ENCODE measurements at regions not wholly inside any gene's neighbourhood (a gene's known extent, or its start where the extent isn't known, plus 50 kb on each side); places are given as distances from the start of the nearest gene placed in this dataset.
A peak's percentile ranks its signal among the peaks of the same experiment; 100 is the strongest.

DNA sequence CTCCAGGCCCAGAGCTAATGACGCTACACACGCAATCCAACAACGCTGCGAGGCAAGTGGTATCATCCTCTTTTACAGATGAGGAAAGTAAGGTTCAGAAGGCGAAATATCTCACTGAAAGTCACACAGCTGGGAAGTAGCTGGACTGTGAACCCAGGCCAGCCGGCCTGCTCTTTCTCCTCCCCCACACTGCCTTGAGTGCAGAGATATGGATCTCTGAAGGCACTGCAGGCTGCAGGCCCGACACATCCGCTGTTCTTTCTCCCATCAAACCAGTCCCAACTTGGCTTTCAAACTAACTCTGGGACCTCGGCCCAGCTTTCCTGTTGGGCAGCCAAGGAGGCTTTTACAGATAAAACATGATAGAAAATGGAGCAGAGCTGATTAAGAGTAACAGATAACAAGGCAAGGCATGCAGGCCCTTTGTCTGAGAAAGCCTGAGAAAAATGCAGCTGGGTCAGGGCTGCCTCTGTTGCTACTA, 64.0 kb upstream of the PTPRJ start:
- Mint-ChIP-seq H3K27me3 (no peaks in the 10 kb centered on the region), H3K36me3 (ENCODE audit: low read depth) (no peaks in the 10 kb centered on the region), H3K4me1 (ENCODE audit: low read depth) (peaks cover 58% of the 10 kb centered on the region), H3K27ac (peak overlapping the region; percentile 52), H3K9me3 (no peaks in the 10 kb centered on the region), H3K4me3 (no peak overlapping the region)
- peaks cover 57% of the 10 kb centered on the region for H3K4me1 ChIP-seq (ENCODE audit: insufficient read depth, low read length)
- H3K36me3 ChIP-seq (ENCODE audit: insufficient read depth, low read length) = no peaks in the 10 kb centered on the region
- H3K27me3 ChIP-seq (ENCODE audit: control insufficient read depth in 1 of 2, insufficient read depth in 2 of 2, low read length in 2 of 2) = no peaks in the 10 kb centered on the region
- H3K27ac ChIP-seq (ENCODE audit: low read depth in 1 of 2, low read length in 2 of 2) = no peak overlapping the region
- ChIA-PET CTCF (interaction anchor here (2.0 kb wide), 1 partner anchor 18 kb away, joined by 7 read pairs; no protein-coding TSS in a partner anchor), POLR2A (no interaction called here)
- no peak overlapping the region for H3K4me3 ChIP-seq (ENCODE audit: low read length)
- intact Hi-C loops (cut with DNase I, micrococcal nuclease) = no loop called here
- no peaks in the 10 kb centered on the region for H3K9me3 ChIP-seq (ENCODE audit: control insufficient read depth in 1 of 2, insufficient read depth in 1 of 2, low read length in 2 of 2)
- DNase-seq (no peak), ATAC-seq (ENCODE audit: poor library complexity) (no peak)
- TF ChIP-seq, protein P1, sequence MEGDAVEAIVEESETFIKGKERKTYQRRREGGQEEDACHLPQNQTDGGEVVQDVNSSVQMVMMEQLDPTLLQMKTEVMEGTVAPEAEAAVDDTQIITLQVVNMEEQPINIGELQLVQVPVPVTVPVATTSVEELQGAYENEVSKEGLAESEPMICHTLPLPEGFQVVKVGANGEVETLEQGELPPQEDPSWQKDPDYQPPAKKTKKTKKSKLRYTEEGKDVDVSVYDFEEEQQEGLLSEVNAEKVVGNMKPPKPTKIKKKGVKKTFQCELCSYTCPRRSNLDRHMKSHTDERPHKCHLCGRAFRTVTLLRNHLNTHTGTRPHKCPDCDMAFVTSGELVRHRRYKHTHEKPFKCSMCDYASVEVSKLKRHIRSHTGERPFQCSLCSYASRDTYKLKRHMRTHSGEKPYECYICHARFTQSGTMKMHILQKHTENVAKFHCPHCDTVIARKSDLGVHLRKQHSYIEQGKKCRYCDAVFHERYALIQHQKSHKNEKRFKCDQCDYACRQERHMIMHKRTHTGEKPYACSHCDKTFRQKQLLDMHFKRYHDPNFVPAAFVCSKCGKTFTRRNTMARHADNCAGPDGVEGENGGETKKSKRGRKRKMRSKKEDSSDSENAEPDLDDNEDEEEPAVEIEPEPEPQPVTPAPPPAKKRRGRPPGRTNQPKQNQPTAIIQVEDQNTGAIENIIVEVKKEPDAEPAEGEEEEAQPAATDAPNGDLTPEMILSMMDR (IDR thresholded peaks at IDR 0.05) = no peak

DNA sequence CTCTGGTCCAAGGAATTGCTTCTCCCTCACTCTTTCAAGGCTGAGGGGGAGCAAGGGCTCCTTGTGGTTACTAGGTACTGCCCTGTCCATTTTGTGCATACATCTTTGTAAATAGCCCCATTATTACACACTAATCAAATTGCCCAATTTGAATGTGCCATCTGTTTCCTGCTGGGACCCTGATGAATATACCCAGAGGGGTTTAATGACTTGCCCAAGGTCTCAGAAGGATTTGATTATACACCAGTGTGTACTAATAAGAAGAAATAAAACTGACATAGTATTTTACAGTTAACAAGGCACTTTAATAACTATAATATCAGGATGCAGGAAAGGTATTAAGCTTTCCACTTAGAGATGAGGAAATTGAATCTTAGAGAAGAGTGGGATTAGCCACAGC, 64.6 kb upstream of the PTPRJ start:
- peaks cover 52% of the 10 kb centered on the region for H3K4me1 Mint-ChIP-seq (ENCODE audit: low read depth)
- DNase-seq = no peak
- Histone ChIP-seq H3K27ac (ENCODE audit: low read depth in 1 of 2, low read length in 2 of 2) (peak overlapping the region in 1 of 2 donors; percentile 58), H3K9me3 (ENCODE audit: control insufficient read depth in 1 of 2, insufficient read depth in 1 of 2, low read length in 2 of 2) (no peaks in the 10 kb centered on the region), H3K36me3 (ENCODE audit: insufficient read depth, low read length) (no peaks in the 10 kb centered on the region), H3K4me1 (ENCODE audit: insufficient read depth, low read length) (peaks cover 51% of the 10 kb centered on the region), H3K4me3 (ENCODE audit: low read length) (no peak overlapping the region), H3K27me3 (ENCODE audit: control insufficient read depth in 1 of 2, insufficient read depth in 2 of 2, low read length in 2 of 2) (no peaks in the 10 kb centered on the region)
- no peak for ATAC-seq (ENCODE audit: poor library complexity)
- intact Hi-C loops (cut with DNase I, micrococcal nuclease) = no loop called here
- TF ChIP-seq, protein P1 (IDR thresholded peaks at IDR 0.05) = no peak
- H3K9me3 Mint-ChIP-seq = no peaks in the 10 kb centered on the region
- no peaks in the 10 kb centered on the region for H3K36me3 Mint-ChIP-seq (ENCODE audit: low read depth)
- H3K4me3 Mint-ChIP-seq = peak overlapping the region; percentile 6
- POLR2A ChIA-PET = interaction anchor here (0.8 kb wide), 1 partner anchor 23 kb away, joined by 3 read pairs; no protein-coding TSS in a partner anchor
- H3K27ac Mint-ChIP-seq = peak overlapping the region; percentile 52
- CTCF ChIA-PET = interaction anchor here (2.0 kb wide), 1 partner anchor 19 kb away, joined by 7 read pairs; no protein-coding TSS in a partner anchor
- no peaks in the 10 kb centered on the region for H3K27me3 Mint-ChIP-seq

GRCh38 chr11:47915374-47915773, 65.0 kb upstream of the PTPRJ start:
- no peaks in the 10 kb centered on the region for H3K36me3 ChIP-seq (ENCODE audit: insufficient read depth, low read length)
- peaks cover 47% of the 10 kb centered on the region for H3K4me1 ChIP-seq (ENCODE audit: insufficient read depth, low read length)
- H3K9me3 ChIP-seq (ENCODE audit: control insufficient read depth in 1 of 2, insufficient read depth in 1 of 2, low read length in 2 of 2) = no peaks in the 10 kb centered on the region
- H3K36me3 Mint-ChIP-seq (ENCODE audit: low read depth) = no peaks in the 10 kb centered on the region
- TF ChIP-seq, protein P1 (IDR thresholded peaks at IDR 0.05) = no peak
- peak; percentile 26 for ATAC-seq (ENCODE audit: poor library complexity)
- H3K4me3 ChIP-seq (ENCODE audit: low read length) = no peak overlapping the region
- H3K27me3 Mint-ChIP-seq = no peaks in the 10 kb centered on the region
- ChIA-PET POLR2A (interaction anchor here (0.8 kb wide), 1 partner anchor 24 kb away, joined by 3 read pairs; no protein-coding TSS in a partner anchor), CTCF (interaction anchor here (2.0 kb wide), 1 partner anchor 19 kb away, joined by 7 read pairs; no protein-coding TSS in a partner anchor)
- H3K27me3 ChIP-seq (ENCODE audit: control insufficient read depth in 1 of 2, insufficient read depth in 2 of 2, low read length in 2 of 2) = no peaks in the 10 kb centered on the region
- peak overlapping the region; percentile 6 for H3K4me3 Mint-ChIP-seq
- H3K9me3 Mint-ChIP-seq = no peaks in the 10 kb centered on the region
- intact Hi-C loops (cut with DNase I, micrococcal nuclease) = no loop called here
- peak in 11 of 14 experiments; percentile 6 to 52 (median 15) for DNase-seq
- peaks cover 47% of the 10 kb centered on the region for H3K4me1 Mint-ChIP-seq (ENCODE audit: low read depth)
- peak overlapping the region in 1 of 2 donors; percentile 58 for H3K27ac ChIP-seq (ENCODE audit: low read depth in 1 of 2, low read length in 2 of 2)
- peak overlapping the region; percentile 52 for H3K27ac Mint-ChIP-seq
